ENCODE measurements at regions not wholly inside any gene's neighbourhood (a gene's known extent, or its start where the extent isn't known, plus 50 kb on each side); places are given as distances from the start of the nearest gene placed in this dataset.

- H3K36me3 Mint-ChIP-seq: no peaks in the 10 kb centered on the region
- peaks cover 0 to 9% (median 0%) of the 10 kb centered on the region in 3 donors for H3K9me3 Mint-ChIP-seq
- no peaks in the 10 kb centered on the region for H3K27me3 Mint-ChIP-seq
- H3K27ac Mint-ChIP-seq: no peak overlapping the region
- no peak overlapping the region for H3K4me3 Mint-ChIP-seq
- no peaks in the 10 kb centered on the region for H3K4me1 Mint-ChIP-seq
Measured at GRCh38 chr7:81430150-81430549, 339.7 kb downstream of the HGF start.

GRCh38 chr7:81427461-81427860, 342.4 kb downstream of the HGF start:
- Mint-ChIP-seq H3K9me3 (peaks cover 0 to 9% (median 0%) of the 10 kb centered on the region in 3 donors), H3K4me3 (no peak overlapping the region), H3K36me3 (no peaks in the 10 kb centered on the region), H3K27ac (no peak overlapping the region), H3K4me1 (no peaks in the 10 kb centered on the region), H3K27me3 (no peaks in the 10 kb centered on the region)

- Mint-ChIP-seq H3K4me1 (peaks cover 0 to 2% (median 0%) of the 10 kb centered on the region in 3 donors), H3K27me3 (no peaks in the 10 kb centered on the region), H3K4me3 (no peak overlapping the region), H3K9me3 (peaks cover 2 to 8% (median 2%) of the 10 kb centered on the region in 3 donors), H3K36me3 (no peaks in the 10 kb centered on the region), H3K27ac (no peak overlapping the region)
Measured at GRCh38 chr7:81420526-81421226, 349.2 kb downstream of the HGF start.

GRCh38 chr7:81419731-81420130, 350.1 kb downstream of the HGF start:
- Mint-ChIP-seq H3K27me3 (no peaks in the 10 kb centered on the region), H3K9me3 (peaks cover 2 to 8% (median 2%) of the 10 kb centered on the region in 3 donors), H3K36me3 (no peaks in the 10 kb centered on the region), H3K4me3 (no peak overlapping the region), H3K27ac (no peak overlapping the region), H3K4me1 (peaks cover 0 to 2% (median 0%) of the 10 kb centered on the region in 3 donors)

GRCh38 chr7:81416659-81417058, 353.2 kb downstream of the HGF start:
- no peak overlapping the region for H3K4me3 Mint-ChIP-seq
- H3K27me3 Mint-ChIP-seq: no peaks in the 10 kb centered on the region
- no peak overlapping the region for H3K27ac Mint-ChIP-seq
- no peaks in the 10 kb centered on the region for H3K36me3 Mint-ChIP-seq
- peaks cover 2 to 8% (median 5%) of the 10 kb centered on the region in 3 donors for H3K9me3 Mint-ChIP-seq
- peaks cover 0 to 2% (median 0%) of the 10 kb centered on the region in 3 donors for H3K4me1 Mint-ChIP-seq

GRCh38 chr7:81415181-81415580, 354.7 kb downstream of the HGF start:
- Mint-ChIP-seq H3K36me3 (no peaks in the 10 kb centered on the region), H3K4me3 (no peak overlapping the region), H3K9me3 (peaks cover 5 to 8% (median 5%) of the 10 kb centered on the region in 3 donors), H3K4me1 (peaks cover 0 to 2% (median 0%) of the 10 kb centered on the region in 3 donors), H3K27me3 (no peaks in the 10 kb centered on the region), H3K27ac (no peak overlapping the region)

- H3K27ac Mint-ChIP-seq: no peak overlapping the region
- H3K9me3 Mint-ChIP-seq: peaks cover 5 to 8% (median 5%) of the 10 kb centered on the region in 3 donors
- no peaks in the 10 kb centered on the region for H3K27me3 Mint-ChIP-seq
- peaks cover 0 to 2% (median 0%) of the 10 kb centered on the region in 3 donors for H3K4me1 Mint-ChIP-seq
- no peak overlapping the region for H3K4me3 Mint-ChIP-seq
- H3K36me3 Mint-ChIP-seq: no peaks in the 10 kb centered on the region
Measured at GRCh38 chr7:81414411-81414810, 355.4 kb downstream of the HGF start.

- no peaks in the 10 kb centered on the region for H3K4me1 Mint-ChIP-seq
- H3K36me3 Mint-ChIP-seq: no peaks in the 10 kb centered on the region
- no peak overlapping the region for H3K4me3 Mint-ChIP-seq
- H3K9me3 Mint-ChIP-seq: peaks cover 3 to 6% (median 3%) of the 10 kb centered on the region in 3 donors
- no peak overlapping the region for H3K27ac Mint-ChIP-seq
- no peaks in the 10 kb centered on the region for H3K27me3 Mint-ChIP-seq
Measured at GRCh38 chr7:81410471-81411117, 359.3 kb downstream of the HGF start.

- no peaks in the 10 kb centered on the region for H3K4me1 Mint-ChIP-seq
- H3K27ac Mint-ChIP-seq: no peak overlapping the region
- H3K9me3 Mint-ChIP-seq: peaks cover 0 to 6% (median 3%) of the 10 kb centered on the region in 3 donors
- H3K36me3 Mint-ChIP-seq: no peaks in the 10 kb centered on the region
- H3K27me3 Mint-ChIP-seq: no peaks in the 10 kb centered on the region
- H3K4me3 Mint-ChIP-seq: no peak overlapping the region
Measured at GRCh38 chr7:81408728-81409127, 361.1 kb downstream of the HGF start.

GRCh38 chr7:81407094-81407493, 362.8 kb downstream of the HGF start:
- Mint-ChIP-seq H3K4me1 (no peaks in the 10 kb centered on the region), H3K27ac (no peak overlapping the region), H3K4me3 (no peak overlapping the region), H3K27me3 (no peaks in the 10 kb centered on the region), H3K36me3 (no peaks in the 10 kb centered on the region), H3K9me3 (peaks cover 0 to 6% (median 3%) of the 10 kb centered on the region in 3 donors)

- H3K27me3 Mint-ChIP-seq: no peaks in the 10 kb centered on the region
- no peaks in the 10 kb centered on the region for H3K36me3 Mint-ChIP-seq
- peaks cover 0 to 10% (median 0%) of the 10 kb centered on the region in 3 donors for H3K9me3 Mint-ChIP-seq
- no peaks in the 10 kb centered on the region for H3K4me1 Mint-ChIP-seq
- H3K27ac Mint-ChIP-seq: no peak overlapping the region
- H3K4me3 Mint-ChIP-seq: no peak overlapping the region
Measured at GRCh38 chr7:81404669-81405068, 365.2 kb downstream of the HGF start.

GRCh38 chr7:81402227-81402626, 367.6 kb downstream of the HGF start:
- no peaks in the 10 kb centered on the region for H3K4me1 Mint-ChIP-seq
- no peak overlapping the region for H3K4me3 Mint-ChIP-seq
- H3K27me3 Mint-ChIP-seq: no peaks in the 10 kb centered on the region
- H3K36me3 Mint-ChIP-seq: no peaks in the 10 kb centered on the region
- peaks cover 0 to 7% (median 3%) of the 10 kb centered on the region in 3 donors for H3K9me3 Mint-ChIP-seq
- H3K27ac Mint-ChIP-seq: no peak overlapping the region

- Mint-ChIP-seq H3K36me3 (no peaks in the 10 kb centered on the region), H3K4me1 (no peaks in the 10 kb centered on the region), H3K9me3 (peaks cover 0 to 7% (median 3%) of the 10 kb centered on the region in 3 donors), H3K27me3 (no peaks in the 10 kb centered on the region), H3K4me3 (no peak overlapping the region), H3K27ac (no peak overlapping the region)
Measured at GRCh38 chr7:81399471-81399870, 370.4 kb downstream of the HGF start.

GRCh38 chr7:81394029-81394428, 375.8 kb downstream of the HGF start:
- Mint-ChIP-seq H3K9me3 (peaks cover 0 to 4% (median under 1%) of the 10 kb centered on the region in 3 donors), H3K4me1 (no peaks in the 10 kb centered on the region), H3K4me3 (no peak overlapping the region), H3K36me3 (no peaks in the 10 kb centered on the region), H3K27me3 (no peaks in the 10 kb centered on the region), H3K27ac (no peak overlapping the region)

GRCh38 chr7:81393018-81393417, 376.8 kb downstream of the HGF start:
- Mint-ChIP-seq H3K4me1 (no peaks in the 10 kb centered on the region), H3K36me3 (no peaks in the 10 kb centered on the region), H3K27ac (no peak overlapping the region), H3K27me3 (no peaks in the 10 kb centered on the region), H3K4me3 (no peak overlapping the region), H3K9me3 (peaks cover 0 to 4% (median 0%) of the 10 kb centered on the region in 3 donors)

GRCh38 chr7:81385370-81385769, 384.5 kb downstream of the HGF start:
- peaks cover 2% of the 10 kb centered on the region for H3K36me3 Mint-ChIP-seq
- no peak overlapping the region for H3K4me3 Mint-ChIP-seq
- H3K4me1 Mint-ChIP-seq: no peaks in the 10 kb centered on the region
- peaks cover 0 to 9% (median 5%) of the 10 kb centered on the region in 3 donors for H3K9me3 Mint-ChIP-seq
- no peaks in the 10 kb centered on the region for H3K27me3 Mint-ChIP-seq
- H3K27ac Mint-ChIP-seq: no peak overlapping the region

Data from IgD-negative memory B cell (primary cell).